ENCODE measurements at regions not wholly inside any gene's neighbourhood (a gene's known extent, or its start where the extent isn't known, plus 50 kb on each side); places are given as distances from the start of the nearest gene placed in this dataset.

DNA sequence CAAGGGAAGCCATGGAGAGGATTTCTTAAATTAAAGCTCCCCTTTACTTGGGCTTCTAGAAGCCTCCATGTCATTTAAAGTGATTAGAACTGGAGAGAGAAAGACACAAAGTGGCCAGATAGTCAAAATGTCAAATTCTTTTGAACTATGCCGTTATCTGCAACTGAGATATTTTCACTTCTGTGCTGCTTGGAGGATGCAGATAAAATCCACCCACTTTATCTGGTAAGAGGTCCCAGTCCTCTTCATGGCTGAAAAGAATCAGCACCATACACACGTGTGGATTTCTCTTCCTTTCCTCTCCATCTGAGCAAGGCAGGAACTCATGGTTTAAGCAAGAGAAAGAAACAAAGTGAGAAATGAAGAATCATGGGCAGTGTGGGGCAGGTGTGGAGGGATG is 276.9 kb upstream of the RUNX1 start:
- DNase-seq = no peak

DNA sequence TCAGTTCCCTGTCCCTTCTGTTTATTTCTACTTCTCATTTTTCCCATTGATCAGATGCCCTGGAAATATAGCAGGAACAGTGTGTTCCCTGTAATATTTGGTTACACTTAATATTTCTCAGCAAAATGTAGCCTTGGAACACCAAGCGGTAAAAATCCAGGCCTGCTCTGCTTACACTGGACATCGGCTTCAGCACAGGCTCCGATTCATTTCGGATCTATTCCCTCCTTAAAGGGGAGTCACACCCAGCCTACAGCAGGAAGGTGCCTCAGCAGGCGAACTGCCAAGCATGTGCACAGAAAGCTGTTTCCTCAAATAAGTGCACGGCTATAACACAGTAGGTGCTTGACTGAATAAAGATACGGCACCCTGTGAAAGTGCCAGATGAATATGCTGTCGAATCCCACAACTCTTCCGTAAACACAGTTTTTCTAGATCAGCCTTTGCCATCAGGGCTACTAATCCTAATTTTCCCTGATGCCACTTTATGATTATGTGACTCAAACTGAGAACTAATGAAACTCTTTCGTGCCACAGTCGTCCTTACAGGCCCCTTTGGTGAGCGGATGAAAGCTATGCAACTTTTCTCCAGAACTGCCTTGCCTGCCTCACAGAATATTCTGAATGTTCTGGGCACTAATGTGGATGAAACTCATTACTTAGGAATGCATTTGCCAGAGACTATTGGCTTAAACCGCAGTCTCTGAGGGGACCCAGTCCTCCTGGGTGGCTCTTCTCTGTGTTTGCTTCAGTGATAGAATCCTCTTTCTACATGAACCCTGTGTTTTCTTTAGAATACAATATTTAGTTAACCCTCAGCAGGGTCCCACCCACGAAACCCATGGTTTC is 275.5 kb upstream of the RUNX1 start:
- peak in 1 of 2 experiments; percentile 3 for DNase-seq

- DNase-seq = no peak
Measured at GRCh38 chr21:35323947-35324346, 274.8 kb upstream of the RUNX1 start.

- no peak for DNase-seq
Measured at GRCh38 chr21:35321322-35322200, 272.5 kb upstream of the RUNX1 start.

GRCh38 chr21:35319684-35320283 is 270.7 kb upstream of the RUNX1 start:
- DNase-seq = no peak

- DNase-seq = no peak
Measured at GRCh38 chr21:35316933-35317332, 267.8 kb upstream of the RUNX1 start.

DNA sequence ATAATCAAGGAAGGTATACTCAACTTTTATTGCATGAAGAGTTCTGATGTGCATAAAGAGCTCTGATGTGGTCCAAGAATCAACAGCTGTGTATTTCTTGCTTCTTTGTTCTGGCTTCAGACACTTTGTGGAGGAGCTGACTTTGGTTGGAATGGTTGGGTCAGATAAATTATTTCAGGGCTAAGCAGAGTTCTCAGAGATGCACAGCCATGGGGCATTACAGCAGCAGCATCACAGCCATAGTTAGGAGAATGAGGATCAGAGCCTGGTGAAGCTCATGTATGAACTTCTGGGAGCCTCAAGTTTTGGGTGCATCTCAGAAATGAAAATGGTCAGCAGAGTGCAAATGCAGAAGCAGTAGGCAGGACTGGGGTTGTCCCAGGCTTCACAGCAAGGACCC is 267.4 kb upstream of the RUNX1 start:
- no peak for DNase-seq

DNA sequence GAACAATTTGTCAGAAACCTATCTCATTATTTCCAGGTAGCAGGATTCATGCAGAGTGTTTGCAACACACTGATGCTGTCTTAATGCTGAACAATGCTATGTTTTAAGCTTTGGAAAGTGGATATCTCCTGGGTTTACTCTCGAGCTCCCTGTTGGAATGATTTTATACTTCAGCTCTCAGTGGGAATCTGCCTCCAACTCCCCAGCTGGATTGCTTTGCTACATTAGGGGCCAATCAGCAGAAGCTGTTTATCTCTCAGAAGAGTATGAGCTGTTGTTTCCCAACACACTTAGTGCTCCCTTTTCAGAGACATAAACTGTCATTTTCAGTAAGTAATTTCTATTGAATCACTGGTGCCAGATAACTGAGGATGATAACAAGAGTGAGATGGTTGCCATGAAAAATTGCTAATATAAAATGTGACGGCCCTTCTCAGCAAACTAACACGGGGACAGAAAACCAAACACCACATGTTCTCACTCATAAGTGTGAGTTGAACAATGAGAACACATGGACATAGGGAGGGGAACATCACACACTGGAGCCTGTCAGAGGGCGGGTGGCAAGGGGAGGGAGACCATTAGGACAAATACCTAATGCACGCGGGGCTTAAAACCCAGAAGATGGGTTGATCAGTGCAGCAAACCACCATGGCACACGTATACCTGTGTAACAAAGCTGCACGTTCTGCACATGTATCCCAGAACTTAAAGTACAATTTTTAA is 265.9 kb upstream of the RUNX1 start:
- no peak for DNase-seq

- DNase-seq = no peak
Measured at GRCh38 chr21:35311985-35312384, 262.9 kb upstream of the RUNX1 start.

DNA sequence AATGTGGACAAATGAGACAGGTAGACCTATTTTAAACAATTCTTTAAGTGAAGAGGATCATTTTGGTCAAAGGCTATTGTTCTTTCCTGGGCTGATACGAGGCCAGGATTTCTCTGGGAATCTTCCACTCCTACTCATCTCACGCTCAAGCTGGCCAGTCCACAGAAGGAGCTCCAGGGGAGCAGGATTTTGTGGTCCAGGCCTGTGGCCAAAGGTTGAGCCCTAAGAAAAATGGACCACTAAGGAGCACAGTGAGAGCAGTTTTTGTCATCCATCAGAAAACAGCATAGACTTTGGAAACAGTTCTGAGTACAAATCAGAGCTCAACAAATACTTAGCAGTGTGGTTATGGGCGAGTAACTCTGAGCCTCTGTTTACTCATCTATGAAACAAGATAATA is 260.2 kb upstream of the RUNX1 start:
- no peak for DNase-seq

- peak; percentile 18 to 51 for DNase-seq
Measured at GRCh38 chr21:35303085-35303484, 254.0 kb upstream of the RUNX1 start.

GRCh38 chr21:35298757-35299156 is 249.7 kb upstream of the RUNX1 start:
- DNase-seq = no peak

DNA sequence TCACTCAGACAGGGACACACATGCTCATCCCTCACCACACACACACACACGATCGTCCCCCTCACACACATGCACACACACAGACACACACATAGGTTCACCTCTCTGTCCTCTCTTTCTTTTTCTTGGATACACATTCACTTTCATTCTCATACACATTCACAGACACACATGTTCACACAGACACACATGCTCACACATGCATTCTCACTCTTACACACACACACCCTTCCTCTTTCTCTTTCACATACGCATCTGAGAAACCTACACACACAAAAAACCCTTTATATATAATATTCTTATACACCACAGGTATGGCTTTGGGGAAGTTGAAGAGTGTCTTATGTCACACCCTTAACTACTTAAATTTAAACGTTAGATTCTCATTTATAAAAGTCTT is 248.6 kb upstream of the RUNX1 start:
- no peak for DNase-seq

DNA sequence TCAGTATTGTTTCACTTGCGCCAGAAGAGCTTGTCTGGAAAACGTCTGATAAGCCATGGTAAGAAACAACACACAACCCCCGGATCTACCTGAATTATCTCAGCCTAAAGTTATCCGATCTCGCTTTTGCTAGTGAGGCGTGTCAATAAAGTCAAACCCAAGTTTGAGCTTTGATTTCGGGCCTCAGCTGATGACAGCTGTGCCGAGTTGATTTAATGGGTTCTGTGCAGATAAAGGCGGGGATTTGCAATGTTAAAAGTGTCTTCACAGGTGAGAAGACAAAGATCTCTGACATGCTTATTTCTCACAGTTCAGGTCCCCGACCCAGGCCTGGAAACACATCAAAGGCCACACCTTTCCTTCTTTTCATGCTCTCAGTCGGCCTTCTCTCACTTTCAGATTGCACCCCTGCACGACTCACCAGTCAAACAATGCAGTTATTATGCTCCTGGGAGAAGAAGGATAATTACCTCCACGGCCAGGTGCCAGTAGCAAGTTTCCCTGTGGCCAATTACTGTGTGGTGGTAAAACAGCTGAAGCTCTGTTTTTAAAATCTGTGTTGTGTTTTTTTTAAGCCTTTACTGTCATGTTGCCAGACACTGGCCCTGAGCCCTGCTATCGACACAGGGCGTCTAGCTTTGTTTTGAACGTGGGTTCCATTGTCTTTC is 245.3 kb upstream of the RUNX1 start:
- no peak for DNase-seq

- DNase-seq = no peak
Measured at GRCh38 chr21:35291973-35292627, 243.0 kb upstream of the RUNX1 start.

DNA sequence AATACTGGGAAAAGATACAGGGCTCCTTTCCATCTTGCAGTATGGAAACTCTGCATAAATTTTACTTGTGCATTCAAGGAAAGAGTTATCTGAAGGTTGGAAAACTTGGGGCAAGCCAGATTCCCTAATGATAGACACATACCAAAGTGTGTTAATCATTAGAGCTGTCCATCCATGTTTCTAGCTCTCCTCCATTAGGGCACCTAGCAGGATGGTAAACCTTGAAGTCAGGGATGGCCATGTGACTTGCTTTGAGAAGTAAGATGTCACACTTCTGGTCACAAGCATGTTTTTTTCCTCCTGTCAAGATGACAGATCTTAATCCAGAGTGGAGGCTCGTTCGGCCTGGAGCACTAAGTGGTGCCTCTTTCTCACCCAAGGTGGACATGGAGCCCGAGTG is 241.9 kb upstream of the RUNX1 start:
- DNase-seq = no peak

- DNase-seq = no peak
Measured at GRCh38 chr21:35288238-35288637, 239.1 kb upstream of the RUNX1 start.

DNA sequence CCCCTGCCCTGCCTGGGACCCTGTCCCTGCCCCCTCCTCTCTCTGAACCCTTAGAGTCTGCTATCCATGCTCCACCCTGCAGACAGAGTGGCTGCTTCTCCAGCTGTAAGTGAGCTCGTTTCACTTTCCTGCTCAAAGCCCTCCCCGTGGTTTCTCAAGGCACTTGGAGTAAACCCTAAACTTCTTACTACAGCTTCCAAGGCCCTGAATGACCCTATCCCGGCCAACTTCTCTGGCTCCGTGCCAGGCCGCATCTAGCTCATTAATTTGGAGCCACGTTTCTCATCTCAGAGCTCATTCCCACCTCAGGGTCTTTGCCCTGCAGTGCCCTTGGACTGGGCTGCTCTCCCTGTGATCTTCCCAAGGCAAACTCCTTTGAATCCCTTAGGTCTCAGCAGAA is 235.1 kb upstream of the RUNX1 start:
- no peak for DNase-seq

- no peak for DNase-seq
Measured at GRCh38 chr21:35282944-35283343, 233.8 kb upstream of the RUNX1 start.

- no peak for DNase-seq
Measured at GRCh38 chr21:35281956-35282355, 232.9 kb upstream of the RUNX1 start.

DNA sequence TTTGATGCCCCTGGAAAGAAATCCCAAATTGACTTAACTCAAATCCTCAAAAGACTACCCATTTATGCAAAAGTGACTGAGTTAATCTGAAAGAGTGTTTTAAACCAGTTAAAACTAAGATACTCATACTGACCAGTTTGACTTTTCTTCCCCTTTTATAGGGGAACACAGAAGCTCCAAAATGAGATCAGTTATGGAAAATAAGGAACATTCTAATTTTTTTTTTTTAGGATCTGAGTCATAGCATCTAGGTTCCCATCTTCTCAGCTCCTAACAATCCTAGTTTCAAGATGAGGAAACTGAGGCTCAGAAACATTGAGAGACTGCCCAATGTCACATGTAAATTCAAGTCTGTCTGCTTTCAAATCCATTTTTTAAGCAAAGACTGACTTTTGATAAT is 231.1 kb upstream of the RUNX1 start:
- no peak for DNase-seq

GRCh38 chr21:35275776-35276175 is 226.7 kb upstream of the RUNX1 start:
- DNase-seq = no peak
